GM12864 (cell line): ENCODE measurements at regions not wholly inside any gene's neighbourhood (a gene's known extent, or its start where the extent isn't known, plus 50 kb on each side); places are given as distances from the start of the nearest gene placed in this dataset.

ENCODE experiments used
- DNase-seq: peaks from one replicate; pipeline ENCODE4 v3.0.0-alpha.2; 2011; ENCODE audit warnings: low read depth
- H3K4me3 ChIP-seq: 2 replicates; pipeline ENCODE4 v1.5.1; 2011; ENCODE audit warnings: mild to moderate bottlenecking, low read depth, low read length, control low read depth
- TF ChIP-seq, protein P1 (sequence below): IDR thresholded peaks from 2 replicates; pipeline ENCODE4 v1.5.1; 2011; ENCODE audit warnings: low read depth, mild to moderate bottlenecking, moderate library complexity, low read length, control low read depth, inconsistent platforms; ENCODE audit errors: missing control alignments

DNA sequence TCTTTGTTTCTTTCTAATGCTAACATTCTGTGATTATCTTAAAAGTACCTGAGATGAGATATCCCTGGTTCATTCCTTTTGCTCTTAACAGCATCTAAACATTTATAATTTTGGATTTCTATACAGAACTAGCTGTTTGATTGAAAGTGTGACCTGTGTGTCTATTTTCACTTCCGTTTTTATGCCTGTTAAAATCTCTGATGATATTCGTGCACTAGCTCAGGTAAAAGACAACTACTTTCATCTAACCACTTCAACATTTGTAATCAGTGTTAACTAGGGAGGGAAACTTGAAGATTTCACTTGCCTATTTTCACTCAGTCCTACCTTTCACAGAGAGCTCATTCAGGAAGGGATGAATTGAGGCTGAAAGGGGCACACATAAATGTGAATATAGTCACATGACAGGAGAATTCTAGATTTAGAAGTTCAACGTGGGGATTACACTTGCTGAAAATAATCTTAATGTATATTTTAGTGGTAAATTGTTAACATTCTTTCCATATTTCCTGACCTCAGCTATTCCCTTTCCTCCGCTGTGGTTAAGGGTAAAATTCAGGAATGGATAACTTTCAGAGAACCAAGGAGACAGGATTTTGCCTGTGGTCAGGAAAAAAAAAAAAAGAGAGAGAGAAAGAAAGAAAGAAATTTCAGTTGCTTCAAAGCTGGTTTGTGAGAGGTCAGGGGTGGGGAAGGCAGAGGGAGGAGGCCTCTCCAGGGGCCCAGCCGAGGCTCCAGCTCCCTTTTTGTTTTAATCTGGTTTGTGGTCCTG is 159.8 kb upstream of the TSC22D2 start:
- H3K4me3 ChIP-seq = no peak overlapping the region
- no peak for DNase-seq

DNA sequence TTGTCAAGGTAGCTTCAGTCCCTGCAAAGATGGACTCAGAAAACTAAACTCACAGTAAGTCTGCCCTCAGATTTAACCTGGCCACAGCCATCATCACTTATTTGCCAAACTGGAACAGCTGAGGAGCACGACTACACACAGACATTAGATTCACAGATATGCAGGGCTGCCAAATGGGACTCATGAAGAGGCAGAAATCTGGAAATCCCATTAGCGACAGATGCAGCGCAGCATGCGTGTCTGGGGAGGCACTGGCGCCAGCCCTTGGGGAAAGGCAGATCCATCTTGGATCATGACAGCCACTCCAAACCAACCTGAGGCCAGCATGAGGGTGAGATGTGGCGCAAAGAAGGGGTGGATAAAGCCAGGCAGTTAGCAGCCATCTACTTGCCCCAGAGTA is 160.7 kb upstream of the TSC22D2 start:
- no peak overlapping the region for H3K4me3 ChIP-seq
- TF ChIP-seq, protein P1, sequence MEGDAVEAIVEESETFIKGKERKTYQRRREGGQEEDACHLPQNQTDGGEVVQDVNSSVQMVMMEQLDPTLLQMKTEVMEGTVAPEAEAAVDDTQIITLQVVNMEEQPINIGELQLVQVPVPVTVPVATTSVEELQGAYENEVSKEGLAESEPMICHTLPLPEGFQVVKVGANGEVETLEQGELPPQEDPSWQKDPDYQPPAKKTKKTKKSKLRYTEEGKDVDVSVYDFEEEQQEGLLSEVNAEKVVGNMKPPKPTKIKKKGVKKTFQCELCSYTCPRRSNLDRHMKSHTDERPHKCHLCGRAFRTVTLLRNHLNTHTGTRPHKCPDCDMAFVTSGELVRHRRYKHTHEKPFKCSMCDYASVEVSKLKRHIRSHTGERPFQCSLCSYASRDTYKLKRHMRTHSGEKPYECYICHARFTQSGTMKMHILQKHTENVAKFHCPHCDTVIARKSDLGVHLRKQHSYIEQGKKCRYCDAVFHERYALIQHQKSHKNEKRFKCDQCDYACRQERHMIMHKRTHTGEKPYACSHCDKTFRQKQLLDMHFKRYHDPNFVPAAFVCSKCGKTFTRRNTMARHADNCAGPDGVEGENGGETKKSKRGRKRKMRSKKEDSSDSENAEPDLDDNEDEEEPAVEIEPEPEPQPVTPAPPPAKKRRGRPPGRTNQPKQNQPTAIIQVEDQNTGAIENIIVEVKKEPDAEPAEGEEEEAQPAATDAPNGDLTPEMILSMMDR = no peak
- no peak for DNase-seq

More for the DNA sequence above, 159.8 kb upstream of the TSC22D2 start:
- TF ChIP-seq, protein P1 = no peak

DNA sequence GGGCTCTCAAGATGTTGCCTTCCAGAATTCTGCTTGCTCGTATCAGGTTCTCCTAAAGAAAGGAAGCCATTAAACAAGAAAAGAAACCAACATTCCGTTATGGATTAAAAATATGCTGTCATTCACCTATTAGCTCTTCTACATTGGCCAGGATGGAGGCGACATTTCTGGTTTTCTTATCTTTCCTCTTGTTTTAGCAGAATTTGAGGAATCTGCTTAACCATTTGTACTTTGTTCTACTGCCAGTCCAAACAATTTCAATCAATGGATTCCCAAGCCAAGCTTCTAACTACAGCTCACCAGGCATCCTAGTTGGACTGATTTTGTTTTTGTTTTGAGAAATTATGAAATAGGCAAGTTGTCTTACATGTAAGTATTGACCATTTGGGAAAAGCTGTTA is 164.6 kb upstream of the TSC22D2 start:
- no peak overlapping the region for H3K4me3 ChIP-seq
- no peak for DNase-seq
- TF ChIP-seq, protein P1 = no peak

DNA sequence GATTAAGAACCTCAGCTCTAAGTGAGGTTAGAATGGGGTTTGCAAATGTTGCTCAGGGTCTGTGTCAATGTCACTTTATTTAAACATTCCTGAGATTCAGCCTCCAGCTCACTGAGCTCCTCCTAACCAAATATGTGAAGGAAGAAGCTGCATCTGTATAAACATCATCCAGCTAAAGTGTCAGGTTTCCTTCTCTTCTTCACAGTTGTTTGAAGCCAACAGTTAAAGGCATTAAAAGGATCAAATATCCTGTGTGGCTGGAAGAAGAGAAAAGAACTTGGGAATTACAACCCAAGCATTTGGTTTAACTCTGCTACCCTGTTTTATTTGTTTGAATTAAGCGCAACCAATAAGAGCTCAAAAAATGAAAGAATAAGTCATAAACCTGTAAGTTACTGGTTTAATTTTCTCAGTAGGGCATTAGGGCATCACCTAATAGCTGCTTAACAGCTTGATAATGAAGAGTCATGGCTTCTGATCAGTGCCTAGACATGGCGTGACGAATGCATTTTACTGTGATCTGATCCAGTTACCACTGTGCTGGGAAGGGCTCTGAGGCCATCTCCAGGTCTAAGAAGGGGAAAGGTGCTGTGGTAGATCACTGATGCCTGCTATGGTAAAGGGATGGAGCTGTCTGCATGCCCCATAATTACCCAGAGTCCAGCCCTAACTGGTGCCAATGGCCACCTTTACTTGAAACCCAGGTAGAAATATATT is 165.7 kb upstream of the TSC22D2 start:
- TF ChIP-seq, protein P1 = no peak
- H3K4me3 ChIP-seq = no peak overlapping the region
- no peak for DNase-seq

DNA sequence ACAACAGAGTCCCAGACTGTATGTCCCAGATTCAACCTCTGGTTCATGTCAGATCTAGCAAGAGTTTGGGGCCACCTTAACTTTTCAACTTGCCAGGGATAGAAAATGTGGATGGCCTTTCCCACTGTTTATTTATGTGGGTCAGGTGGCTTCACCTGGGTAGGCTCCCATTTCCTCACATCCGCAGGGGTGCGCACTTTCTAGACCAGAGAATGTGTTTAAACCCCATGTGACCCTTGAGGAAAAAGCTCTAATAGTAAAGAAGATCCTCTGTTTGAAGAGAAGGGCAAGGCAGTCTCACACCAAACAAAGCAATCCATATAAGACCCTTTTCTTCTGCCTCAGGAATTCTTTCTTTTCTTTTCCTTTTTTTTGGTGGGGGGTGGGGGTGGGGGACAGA is 167.2 kb upstream of the TSC22D2 start:
- no peak for DNase-seq
- H3K4me3 ChIP-seq = no peak overlapping the region
- TF ChIP-seq, protein P1 = no peak

DNA sequence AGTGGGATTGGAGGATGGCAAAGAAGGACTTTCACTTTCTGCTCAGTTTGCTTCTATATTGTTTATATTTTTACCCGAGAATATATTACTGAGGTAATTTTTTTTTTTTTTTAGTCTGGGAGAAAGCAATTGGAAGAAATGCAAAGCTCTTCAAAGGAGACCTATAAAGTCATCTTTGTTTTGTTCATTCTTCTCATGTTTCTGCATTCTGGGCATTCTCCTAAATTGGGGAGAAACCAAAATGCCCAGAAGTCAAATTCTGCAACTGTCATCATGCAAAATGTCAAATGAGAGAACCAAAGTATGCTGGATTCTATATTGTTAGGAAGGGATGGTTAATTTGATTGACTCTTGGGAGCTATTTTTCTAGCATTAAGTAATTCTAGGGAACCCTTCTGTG is 168.3 kb upstream of the TSC22D2 start:
- TF ChIP-seq, protein P1 = no peak
- H3K4me3 ChIP-seq = no peak overlapping the region
- no peak for DNase-seq
